ENCODE measurements at regions not wholly inside any gene's neighbourhood (a gene's known extent, or its start where the extent isn't known, plus 50 kb on each side); places are given as distances from the start of the nearest gene placed in this dataset.
"Not testable (repeated sequence)": the region's sequence is repeated elsewhere in the genome, so short reads cannot be mapped to it uniquely, and the experiment has no call there.

DNA sequence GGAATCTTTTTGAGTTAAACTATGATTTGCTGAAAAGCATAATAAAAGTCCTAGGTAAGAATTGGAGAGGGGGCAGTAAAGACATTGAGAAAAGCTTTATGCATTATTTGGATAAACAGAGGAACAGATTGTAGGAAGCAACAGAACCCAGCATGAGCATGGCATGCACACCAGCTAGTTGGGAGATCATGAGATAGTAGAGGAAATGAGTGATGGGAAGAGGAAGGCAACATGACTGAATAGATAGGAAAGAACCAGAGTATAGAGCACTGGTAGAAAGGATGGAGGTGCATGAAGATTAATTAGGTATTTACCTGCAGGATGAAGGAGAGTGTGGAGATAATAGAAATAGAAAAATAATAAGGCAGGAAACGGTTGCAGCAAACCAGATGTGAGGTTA, 248.5 kb upstream of the LMO3 start:
- no peak for DNase-seq

DNA sequence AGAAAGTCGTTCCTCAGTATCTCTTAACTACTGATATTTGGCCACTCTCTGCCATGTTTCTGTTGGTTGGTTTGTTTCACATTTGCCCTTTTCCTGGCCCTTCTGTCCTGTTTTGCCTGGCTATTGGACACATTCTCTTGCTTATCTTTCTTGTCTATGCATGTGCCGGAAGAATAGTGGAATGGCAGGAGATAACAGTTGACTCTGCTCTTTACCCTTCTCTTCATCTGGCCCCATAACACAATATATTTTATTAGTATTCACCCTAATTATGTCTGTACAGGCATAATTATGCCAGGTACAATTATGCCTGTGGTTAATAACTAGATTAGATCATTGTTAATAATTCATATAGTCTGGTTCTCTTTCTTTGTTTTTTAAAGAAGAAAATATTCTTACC, 243.5 kb upstream of the LMO3 start:
- DNase-seq: no peak

DNA sequence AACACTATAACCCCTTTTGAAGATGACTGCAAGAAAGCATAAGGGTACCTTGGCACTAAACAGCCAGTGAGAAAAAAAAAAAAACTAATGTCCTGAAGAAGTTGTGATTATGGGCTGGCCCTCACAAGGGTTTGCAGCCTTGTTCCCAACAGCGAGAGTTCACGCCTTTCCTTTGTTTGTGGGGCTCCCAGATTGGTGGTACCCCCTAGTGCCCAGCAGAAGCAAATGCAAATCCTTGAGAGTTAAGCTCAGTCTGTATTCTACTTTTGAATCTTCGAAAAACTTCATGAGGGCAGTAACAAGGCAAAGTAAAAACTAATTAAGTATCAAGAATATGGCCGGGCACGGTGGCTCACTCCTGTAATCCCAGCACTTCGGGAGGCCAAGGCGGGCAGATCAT, 238.9 kb upstream of the LMO3 start:
- DNase-seq: no peak

DNA sequence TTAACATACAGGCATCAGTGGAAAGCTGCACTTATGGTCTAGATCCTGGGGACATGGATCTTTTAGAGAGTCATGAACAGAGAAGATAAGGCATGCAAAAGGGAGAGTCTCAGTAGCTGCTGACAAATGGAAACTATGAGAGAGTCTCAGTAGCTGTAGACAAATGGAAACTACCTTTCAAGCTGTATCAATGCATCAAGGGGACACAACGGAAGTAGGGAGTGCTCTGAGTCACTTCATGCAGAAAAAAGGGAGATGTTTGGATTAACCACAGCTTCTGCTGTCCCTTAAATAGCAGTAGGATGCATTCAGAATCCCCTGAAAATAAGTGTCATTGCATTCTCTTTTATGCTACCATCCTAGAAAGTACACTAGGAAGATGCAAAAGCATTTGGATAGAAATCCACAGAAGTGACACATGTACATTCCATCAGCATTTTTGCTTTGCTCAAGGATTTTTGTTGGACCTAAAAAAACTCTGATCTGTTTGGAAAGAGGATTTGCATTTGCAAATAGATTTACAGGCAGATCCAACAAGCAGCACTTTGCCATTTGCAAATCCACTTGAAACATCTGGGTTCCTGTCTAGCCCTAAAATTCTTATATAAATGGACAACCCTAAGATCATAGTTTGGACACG, 227.5 kb upstream of the LMO3 start:
- no peak for DNase-seq

DNA sequence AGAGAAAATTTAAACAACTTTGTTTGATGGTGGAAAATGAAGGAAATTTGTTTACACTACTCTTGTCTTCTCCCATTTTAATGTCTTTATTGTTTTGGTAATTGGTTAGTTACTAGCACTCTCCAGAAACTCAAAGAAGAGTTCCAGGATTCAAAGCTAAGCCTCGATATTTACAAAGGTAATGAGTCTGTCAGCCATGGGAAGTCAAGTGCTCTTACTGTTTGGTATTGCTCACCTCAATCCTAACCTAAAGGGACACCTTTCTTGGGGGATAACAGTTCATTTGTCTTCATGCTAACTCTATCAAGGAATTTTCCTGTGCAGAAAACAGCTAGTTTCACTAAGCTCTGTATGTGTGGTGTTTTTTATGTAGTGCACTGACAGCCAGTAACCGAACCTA, 222.9 kb upstream of the LMO3 start:
- DNase-seq: no peak

DNA sequence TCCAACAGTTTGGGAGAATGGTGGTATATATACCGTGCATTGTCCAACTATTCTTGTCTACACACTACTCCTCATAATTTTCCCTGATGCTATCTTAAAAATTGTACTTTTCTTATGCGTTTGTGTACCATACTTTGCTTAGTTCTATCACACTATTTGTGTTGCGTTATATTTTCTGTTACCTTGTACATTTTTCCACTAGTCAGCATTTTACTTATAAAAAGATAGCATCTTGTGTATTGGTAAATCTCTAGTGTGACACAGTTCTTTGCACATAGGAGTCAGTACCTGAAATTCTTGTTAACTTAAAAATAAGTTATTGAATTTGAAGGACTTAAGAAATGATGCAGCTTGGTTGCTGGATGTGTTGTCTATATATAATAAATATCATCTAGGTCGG, 201.8 kb upstream of the LMO3 start:
- DNase-seq: no peak

DNA sequence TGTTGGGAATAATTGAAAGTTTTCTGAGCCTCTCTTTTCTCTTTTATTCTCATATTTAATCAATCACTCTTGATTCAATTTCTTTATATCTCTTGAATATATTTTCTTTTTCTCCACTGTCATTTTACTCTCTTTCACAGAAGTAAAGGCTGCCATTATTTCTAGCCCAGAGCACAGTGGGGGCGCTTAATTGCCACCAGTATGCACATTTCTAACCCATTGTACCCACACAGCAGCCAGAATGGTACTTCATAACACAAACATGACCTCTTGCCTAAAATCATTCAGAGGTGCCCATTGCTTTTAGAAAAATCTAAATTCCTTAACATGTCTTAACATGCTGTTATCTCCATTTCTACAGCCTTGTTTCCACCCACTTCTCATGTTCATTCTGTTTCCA, 190.2 kb upstream of the LMO3 start:
- no peak for DNase-seq

DNA sequence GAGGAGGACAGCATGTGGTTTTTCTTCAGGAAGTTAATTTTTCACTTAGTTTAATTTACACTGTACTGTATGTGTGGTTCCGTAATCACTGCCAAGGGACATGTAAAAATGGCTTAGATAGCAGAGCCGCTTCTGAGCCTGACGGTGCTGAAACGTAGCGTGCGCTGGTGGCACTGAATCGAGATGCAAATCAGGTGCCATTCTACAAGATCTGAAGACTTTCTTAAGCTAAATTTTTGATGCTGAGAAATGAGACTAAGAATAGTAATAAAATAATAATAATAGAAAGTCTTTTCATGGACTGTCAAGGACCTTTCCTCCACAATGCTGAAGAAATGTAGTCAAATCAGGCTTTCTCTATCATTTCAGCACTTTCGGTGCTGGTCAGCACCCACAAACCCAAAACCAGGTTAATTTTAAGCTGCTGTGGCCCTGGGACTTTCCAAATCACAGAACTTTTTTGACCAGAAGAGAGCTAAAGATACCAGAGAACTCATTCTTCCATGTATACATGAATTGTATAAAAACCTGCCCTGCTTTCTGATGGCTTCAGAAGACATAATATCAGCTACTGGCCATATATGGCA, 183.3 kb upstream of the LMO3 start:
- no peak for DNase-seq

DNA sequence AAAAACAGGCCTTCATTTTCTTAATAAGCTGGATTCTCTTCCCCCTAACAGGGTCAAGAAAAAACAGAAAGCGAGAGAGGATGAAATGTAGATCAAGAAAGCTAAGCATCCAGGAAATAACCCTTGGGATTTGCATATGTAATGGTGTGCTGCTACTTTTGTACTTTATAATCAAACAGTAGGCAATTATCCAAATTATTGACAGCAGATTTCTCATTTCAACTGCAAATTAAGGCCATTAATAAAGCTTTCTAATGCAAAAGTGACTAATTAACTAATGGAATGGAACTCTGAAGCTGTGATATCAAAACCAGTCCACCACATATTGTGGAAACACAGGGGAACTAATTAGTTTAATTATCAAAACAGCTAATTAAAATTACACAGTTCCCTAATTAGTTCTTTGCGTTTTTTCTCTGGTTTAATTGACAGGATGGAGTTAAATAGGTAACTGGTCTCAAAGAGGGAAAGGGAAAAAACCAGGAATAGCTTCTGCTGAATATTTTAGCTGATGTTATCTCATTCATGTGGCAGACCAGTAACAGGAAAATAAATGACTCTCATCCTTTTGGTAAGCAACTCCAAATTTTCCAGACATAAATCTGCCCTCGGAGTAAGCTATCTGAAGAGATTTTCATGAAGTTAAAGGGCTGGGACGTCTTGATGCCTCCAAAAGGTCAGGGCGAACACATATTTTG, 182.7 kb upstream of the LMO3 start:
- no peak for DNase-seq

DNA sequence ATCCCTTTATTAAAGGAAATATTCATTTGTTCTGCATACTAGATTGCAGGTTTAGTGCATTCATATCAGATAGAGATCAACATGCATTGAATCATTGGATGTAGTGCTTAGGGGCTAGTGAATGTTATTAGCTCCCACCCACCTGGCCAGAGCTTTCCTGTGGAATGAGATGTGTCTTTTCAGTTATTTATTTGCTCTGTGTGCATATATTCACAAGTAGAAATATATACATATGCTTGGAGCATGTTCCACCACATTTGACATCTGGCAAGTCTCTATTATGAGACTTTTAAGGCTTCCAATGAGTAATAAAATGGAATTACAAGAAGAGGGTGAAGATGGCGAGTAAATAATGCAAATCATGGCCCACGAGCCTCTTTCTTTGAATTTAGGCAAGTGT, 180.0 kb upstream of the LMO3 start:
- DNase-seq: no peak

DNA sequence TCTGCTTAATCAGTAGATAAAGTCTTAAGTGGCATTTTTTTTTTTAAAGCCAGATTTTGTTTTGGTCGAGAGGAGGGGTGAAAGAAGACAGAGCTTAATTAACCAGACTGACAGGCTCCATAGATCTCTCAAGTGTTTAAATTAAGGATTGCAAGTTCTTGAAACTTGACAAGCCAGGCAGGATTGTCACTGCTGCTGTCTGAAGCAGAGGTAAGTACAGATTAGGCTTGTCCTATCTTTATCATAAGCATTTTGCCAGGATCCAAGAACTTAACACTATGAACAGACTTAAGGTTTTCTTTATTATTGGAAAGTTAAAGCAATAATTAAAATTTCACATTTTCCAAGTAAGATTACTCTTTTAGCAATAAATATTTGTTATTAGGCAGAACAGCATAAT, 179.6 kb upstream of the LMO3 start:
- no peak for DNase-seq

DNA sequence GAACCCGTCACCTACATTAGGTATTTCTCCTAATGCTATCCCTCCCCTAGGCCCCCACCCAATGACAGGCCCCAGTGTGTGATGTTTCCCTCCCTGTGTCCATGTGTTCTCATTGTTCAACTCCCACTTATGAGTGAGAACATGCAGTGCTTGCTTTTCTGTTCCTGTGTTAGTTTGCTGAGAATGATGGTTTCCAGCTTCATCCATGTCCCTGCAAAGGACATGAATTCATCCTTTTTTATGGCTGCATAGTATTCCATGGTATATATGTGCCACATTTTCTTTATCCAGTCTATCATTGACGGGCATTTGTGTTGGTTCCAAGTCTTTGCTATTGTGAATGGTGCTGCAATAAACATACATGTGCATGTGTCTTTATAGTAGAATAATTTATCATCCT, 163.2 kb upstream of the LMO3 start:
- DNase-seq: not testable (repeated sequence)

DNA sequence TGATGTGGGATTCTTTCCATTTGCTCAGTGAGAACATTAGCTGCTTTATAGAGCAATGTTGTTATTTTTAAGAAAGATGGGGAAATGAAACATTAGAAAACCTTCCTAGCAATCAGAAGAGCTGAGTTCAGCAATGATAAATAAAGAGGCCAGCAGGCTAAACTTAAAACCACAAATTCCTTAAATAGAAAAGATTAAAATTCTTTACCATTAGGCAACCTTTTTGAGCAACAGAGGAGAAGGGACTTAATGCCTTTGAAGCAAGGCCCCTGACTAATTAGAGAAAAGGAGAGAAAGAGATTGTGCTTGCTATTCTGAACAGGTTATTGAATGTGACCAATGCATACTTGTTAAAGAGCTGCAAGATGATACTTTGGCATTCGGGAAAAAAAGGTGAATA, 160.8 kb upstream of the LMO3 start:
- DNase-seq: no peak

DNA sequence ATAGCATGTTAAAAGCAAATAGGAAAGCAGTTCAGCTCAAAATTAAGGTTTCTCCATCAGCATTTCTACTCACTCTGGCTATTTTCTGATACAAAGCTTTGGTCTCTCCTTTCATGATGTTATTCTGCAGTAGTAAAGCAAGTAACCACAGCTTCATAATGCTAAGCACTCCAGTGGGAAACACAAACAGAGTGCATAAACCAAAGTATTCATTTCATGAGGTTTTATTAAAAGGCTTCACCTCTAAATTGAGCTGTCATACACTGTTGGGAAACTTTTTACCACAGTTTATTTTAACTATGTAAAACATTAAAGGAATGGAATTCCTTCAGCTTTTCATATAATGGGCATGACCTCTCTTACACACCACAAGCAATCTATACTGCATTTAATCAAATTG, 157.9 kb upstream of the LMO3 start:
- no peak for DNase-seq

DNA sequence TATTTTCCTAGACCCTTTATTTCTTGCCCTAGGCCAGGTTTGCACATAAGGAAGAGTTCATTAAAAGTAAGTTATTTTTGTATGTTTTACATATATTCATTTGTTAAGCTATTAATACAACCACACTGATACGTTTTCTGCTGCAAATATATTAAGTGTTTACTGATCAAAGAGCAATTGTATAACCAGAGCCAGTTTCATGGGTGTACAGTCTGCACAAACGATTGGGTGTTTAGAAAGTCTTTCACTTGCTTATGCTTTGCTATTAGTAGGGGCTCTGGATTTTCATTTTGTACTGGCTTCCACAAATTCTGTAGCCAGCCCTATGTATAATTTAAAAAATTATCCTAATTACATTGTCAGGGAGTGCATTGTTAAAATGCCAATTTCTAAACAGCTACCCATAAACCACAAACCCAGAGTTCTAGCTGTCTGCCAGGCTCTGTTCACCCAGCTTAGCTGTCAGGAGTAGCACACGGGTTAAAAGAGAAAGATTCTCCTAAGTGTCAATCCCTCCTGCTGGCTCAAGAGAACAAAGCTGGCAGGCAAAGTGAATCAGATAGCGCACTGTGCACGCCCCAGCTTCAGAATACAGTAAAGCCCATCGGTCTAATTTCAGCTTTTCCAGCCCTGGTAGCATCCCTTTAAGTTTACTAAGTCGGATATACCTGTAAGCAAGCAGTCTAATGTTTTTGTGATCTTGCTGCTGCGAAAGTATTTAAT, 151.0 kb upstream of the LMO3 start:
- DNase-seq: no peak

DNA sequence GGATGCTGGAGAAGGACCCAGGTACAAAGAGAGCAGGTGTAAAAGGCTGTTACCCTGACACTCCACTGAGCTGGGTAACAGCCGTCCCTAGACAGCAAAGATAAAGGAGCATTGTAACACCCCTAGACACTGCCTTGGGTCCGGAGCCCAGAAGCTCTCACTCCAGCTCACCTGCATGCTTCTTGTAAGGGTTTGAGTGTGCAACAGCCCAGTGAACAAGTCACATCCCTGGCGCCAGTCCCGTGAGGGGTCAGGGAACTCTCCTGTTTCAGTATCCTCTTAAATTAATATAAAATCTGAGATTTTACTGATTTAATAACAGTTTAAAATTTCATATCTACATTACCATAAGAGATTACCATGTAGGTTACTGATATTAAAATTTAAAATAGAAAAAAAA, 124.8 kb upstream of the LMO3 start:
- no peak for DNase-seq

DNA sequence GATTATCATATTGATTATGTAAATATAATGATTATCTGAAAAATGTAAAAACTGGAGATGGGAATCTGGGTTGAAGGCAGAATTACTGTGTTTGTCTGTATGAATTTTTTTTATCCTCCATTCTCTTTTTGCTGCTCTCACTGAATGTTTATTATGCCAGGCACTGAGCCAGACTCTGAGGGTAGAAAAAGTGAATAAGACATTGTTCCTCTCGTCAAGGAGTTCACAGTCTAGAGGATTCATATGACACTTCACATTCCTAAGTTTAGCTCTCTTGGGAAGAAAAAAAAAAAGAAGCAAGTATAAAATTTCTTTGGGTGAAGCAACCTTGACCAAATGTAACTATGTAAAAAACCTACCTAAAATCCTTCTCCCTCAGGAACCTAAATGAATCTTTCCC, 120.9 kb upstream of the LMO3 start:
- DNase-seq: no peak

DNA sequence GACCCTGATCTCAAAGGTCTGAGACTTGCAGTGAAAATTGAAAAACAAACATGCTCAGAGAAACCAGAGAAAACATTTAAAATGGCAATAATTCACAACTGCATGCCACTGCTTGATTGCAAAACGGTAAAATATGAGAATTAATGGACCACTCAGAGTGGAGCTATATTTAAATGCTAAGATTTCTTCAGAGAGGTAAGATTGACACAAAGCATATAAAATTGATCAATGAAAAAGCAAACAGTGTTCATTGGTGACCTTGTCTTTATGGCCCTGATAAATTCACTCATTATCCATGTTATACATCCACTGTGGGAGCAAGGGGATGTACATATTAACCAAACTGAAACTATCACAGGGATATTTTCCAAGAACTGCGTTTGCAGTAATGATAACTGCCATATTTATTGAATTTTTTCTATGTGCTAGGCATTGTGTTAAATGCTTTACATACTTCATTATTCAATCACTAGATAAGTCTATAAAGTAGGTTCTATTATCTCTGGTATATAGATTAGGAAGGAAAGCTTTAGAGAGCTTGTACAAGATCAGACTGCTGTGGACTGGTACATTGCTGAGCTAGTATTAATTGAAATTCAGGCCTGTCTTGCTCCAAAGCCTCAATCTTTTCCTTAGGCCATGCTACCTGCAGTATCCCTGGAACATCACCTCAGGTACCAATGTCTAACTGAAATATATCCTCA, 113.9 kb upstream of the LMO3 start:
- no peak for DNase-seq

DNA sequence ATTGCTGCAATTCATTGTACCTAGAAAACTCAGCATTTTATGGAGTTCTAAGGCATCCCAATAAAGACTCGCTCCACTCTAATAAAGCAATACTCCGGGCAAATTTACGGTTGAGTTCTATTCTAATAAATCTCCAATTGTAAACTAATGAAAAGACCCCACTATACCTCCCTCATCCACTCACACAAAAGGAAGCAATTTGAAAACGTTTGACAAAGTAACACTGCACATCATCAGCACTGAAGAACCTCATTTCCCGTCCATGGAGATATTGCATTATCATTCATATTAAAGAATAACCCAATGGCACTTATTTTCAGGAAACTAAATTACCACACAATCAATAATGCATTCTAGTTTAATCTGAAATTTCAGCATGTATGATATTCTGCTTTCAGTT, 111.0 kb upstream of the LMO3 start:
- DNase-seq: no peak

DNA sequence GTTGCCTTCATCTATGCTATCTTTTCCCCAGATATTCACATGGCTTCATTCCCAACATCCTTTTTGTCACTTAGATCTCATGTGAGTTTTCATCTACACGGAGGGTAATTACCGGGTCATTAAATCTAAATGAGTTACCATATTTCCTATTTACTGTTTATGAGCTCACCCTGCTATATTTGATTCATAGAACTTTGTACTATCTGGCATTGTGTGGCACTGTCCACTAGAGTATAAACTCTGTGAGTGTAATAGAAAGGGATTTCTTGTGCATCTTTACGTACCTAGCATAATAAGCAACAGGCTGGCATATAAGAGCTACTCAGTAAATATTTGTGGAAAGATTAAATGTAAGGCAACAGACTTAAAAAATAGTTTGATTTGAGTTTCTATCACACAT, 86.1 kb upstream of the LMO3 start:
- DNase-seq: no peak

DNA sequence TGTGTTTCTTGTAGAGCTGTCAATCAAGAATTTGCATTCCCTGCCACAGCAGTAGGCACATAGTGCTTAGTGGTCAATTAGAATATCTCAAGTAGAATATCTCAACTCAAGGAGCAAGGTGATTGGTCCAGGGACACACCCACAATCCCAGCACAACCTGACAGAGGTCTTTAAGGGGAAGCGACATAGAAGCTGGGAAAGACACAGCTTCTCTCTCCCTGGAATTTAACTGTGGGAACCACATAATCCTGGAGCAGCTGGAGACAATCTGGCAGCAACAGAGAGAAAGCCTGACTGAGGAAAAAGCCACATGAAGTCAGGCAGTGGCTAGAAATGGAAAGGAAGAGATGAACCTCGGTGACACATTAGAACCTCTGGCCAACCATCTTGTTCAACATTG, 85.7 kb upstream of the LMO3 start:
- DNase-seq: no peak

DNA sequence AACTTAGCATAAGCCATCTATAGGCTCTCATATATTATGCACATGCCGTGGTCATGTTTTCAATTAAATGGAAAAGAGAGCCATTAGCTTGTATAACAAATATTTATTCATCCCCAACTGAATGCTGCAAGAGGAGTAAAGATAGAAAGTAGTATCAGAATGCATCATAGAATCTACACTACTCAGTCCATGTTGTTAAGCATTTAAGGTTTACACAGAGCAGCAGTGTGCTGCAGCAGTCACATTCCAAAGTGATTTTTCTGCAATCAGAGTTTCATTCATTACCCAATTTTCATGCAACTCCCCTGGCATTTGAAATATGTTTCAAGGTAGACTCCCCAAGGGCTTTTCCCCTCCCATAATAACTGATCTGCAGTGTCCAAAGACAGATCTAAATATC, 82.2 kb upstream of the LMO3 start:
- DNase-seq: no peak

DNA sequence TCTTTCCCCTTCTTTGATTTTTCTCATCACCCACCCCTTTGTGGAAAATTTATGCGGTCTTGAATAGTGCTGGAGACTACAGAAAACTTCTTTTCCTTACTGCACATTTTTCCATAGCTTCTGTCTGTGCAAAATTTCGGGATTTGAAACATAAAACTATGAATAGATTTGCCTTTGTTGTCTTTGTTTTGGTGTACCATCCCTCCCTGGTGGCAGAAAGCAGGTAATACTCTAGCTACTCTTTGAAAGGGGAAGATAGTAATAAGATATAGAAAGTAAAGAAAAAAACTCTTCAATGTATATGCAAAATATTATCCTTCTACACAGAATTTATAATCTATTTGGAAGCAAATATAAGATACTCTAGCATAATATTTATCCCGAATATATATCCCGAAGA, 79.1 kb upstream of the LMO3 start:
- no peak for DNase-seq

Data from right lung (tissue), 2 donors.